ENCODE measurements at regions not wholly inside any gene's neighbourhood (a gene's known extent, or its start where the extent isn't known, plus 50 kb on each side); places are given as distances from the start of the nearest gene placed in this dataset.
"Not testable (repeated sequence)": the region's sequence is repeated elsewhere in the genome, so short reads cannot be mapped to it uniquely, and the experiment has no call there.

DNA sequence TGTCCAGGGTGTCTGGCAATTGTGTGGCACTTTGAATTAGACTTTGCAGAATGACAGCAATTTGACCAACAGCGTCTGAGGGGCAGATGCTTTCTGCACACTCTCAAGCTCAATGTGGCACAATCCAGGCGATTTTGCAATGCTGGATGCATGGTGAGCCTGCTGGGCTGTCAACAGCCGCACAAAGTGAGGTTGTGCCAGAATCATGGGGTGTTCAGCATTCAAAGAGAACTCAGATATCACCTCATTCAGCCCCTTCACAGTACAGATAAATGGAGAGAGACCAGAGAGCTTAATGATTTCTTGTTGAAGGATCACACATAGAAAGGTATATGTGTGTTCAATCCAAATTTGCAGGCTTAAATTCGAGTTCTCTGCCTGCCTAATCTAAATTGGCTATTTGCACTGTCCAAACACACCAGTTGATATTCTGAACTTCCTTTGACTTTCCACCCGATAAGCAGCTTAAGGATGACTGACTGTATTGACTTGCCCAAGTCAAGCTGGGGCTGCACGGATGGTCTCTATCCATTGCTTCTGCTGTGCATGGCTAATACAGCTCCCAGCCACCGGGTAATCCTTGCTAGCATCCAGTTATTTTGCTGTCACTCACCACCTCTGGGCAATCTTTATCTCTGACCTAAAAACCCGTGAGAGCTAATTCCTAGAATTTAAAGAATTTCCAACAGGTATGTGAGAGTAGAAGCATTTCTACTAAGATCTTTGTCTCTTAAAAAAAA lies 157.9 kb upstream of the TAS2R1 start:
- DNase-seq (ENCODE audit: low read depth), result no peak

DNA sequence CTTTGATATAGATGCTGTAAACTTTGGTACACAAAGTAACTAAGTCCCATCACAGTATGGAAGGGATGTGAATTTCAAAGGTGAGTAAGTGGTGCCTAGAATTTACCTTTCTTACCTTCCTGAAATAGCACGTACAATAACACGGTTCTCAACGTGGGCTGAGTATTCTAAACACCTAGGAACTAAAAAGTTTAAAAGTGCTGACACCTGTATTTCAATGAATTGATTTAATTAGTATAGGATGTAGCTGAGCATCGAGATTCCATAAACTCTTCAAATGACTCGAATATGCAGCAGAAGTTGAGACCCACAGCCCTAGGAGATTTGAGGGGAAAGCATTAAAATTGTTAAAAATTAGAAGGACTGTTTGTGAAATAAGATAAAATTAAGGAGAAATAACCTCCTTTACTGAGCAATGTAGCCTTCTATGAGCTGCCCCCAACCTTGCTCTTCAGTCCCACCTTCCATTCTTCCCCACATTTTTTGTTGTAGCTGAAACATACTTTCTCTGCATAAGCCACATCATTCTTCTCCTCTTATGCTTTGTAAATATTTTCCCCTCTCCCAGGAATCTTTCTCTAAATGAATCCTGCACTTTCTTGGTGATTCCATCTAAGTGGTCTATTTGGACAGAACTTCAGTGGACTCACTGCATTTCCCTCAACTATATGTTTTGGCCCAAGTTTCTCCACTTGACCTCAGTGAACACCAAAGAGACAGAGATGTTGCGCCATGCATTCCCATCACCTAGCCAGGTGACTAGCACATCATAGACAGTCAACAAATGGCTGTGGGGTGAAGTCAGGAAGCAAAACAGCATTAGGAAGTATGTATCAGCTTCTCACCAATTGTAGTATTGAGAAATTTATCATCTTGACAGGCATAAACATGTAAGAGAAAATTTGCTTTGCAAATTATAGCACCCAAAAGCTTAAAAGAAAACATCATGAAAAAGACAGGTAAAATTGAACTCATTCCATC lies 156.5 kb upstream of the TAS2R1 start:
- DNase-seq (ENCODE audit: low read depth), result no peak

DNA sequence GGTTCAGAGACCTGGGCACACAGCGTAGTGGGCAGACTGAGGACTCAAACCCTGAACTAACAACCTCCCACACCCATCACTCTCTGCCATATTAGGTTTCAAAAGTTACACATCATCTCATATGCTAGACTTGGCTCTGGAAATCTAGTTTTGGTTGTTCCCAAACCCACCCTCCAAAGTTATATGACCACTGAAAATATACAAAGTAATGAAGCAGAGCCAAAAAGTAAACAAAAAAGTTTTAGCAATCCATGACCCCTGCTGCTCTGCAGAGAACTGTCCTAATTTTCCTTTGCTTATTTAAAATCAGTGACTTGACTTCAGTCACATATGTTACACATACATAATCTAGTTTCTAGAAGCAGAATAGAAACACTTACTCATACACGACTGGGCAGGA lies 155.6 kb upstream of the TAS2R1 start:
- no peak for DNase-seq (ENCODE audit: low read depth)

DNA sequence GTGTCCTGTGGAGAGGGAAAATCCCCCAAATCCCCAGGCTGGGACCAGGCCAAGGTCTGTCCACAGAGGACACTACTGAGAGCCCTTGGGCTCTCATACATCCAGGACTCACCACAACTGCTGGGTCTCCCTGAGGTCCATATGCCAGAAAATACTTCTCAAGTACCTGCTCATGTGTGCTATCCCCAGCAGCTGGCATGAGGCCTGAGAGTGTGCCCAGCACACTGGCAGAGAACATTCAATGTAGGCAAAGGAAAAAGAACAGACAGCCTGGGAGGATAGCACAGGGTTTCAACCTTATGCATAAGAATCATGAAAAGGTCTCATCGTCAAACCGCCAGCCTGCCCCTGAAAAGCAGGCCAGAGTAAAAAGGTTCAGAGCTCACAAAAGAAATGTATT lies 154.1 kb upstream of the TAS2R1 start:
- DNase-seq (ENCODE audit: low read depth), result no peak

DNA sequence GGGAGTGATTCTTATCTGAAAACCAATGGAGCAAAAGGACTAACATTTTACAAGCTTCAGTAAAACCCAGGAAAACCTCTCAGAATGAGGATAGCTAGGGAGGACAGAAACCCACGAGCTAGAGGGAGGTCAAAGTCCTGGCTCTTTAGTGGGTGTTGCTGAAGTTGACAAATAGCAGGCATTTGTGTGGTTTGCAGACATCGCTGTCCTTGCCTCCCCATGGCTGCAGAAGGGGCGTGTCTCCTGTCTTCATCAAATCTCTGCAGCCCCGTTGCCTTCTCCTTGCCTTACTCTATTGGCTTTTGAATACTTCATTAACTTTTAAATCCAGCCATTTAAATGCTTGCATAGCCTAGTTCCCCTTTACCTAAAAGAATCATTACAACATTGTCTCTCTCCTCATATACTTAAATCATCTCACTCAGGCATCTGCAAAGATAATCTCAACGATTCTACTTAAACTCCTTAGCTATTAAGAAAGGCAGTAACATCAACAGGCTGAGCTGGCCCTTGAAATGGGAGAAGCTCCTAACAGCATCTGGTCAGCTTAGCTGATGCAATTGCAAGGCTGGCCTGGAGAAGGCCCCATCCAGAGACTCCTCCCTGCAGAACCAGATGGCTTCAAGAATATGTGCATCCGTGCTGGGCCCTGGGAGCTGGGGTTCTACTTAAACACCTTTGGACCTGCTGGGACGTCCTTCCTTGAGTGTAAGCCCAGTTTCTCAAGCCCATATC lies 152.8 kb upstream of the TAS2R1 start:
- peak; percentile 16 for DNase-seq (ENCODE audit: low read depth)

DNA sequence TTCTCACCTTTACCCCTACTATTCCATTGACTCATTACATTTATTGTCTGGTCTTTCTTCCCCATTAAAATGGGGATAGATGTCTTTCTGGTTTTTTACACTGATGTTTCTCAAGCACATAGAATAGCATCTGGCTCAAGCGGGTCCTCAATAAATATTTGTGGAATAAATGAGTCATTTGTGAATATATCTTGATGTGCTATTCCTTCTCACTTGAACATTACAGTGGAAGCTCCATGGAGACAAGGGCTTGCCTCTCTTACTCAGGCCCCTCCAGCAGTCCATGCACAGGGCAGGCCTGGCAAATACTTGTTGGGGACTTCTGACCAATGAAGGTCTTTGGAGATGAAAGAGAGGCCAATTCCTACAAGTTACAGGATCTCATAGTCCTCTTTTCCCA lies 151.7 kb upstream of the TAS2R1 start:
- DNase-seq (ENCODE audit: low read depth), result peak; percentile 42

DNA sequence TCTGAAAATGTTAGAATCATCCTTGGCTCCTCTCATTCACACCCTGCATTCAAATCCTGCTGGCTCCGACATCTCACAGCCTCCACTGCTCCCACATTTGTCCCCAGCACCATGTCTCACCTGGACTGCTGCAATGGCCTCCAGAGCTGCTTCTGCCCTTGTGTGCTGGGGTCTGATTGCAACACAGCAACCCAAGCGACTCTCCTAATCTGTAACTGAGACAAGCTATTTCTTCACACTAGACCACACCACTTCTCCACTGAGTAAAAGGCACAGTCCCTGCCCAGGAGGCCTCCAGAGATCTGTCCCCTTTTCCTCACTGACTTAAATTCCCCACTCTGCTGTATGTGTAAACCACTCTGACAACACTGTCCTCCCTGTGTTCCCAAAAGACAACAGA lies 151.1 kb upstream of the TAS2R1 start:
- no peak for DNase-seq (ENCODE audit: low read depth)

DNA sequence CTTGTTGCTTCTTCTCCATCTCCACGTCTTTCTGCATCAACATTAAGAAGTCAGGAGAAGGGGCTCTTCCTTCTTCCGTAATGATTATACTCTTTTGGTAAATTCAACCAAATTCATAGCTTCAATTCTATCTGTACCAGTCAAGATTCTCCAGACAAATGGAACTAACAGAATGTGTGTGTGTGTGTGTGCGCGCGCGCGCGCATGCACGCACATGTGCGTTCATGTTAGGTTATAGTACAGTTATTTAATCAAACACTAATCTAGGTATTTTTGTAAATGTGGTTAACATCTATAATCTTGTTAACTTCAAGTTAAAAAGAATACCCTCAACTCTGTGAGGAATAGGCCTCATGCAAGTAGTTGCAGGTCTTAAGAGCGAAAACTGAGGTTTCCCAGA lies 150.3 kb upstream of the TAS2R1 start:
- DNase-seq (ENCODE audit: low read depth), result no peak

DNA sequence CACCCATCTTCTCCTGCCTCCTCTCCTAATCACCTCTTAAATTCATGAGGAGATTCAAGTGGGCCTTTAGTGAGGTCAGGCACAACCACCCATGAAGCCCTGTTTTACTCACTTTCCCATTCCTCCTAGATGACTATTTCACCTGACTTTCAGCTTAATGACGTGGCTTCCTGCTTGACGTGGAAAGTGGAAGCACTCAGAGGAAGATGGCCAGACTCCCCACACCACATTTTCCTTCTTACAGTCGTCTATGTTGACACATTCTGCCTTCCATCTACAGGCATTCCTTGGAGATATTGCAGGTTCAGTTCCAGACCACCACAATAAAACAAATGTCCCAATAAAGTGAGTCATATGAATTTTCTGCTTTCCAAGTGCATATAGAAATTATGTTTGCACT lies 146.4 kb upstream of the TAS2R1 start:
- peak; percentile 94 for DNase-seq (ENCODE audit: low read depth)

DNA sequence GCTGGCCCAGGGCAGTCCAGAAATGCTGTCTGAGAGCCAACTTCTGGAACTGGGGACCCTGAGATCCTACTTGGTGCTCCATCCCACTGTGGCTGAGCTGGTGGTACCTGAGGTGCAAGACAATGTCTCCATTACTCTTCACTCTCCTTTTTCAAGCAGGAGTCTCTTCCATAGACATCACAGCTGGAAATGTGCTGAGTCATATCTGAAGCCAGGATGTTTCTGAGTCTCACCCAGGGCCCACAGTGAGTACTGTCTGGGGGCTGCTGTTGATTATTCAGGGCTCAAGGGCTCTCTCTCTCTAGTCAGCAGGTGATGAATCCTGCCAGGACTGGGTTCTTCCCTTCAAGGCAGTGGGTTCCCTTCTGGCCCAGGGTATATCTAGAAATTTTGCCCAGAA lies 145.2 kb upstream of the TAS2R1 start:
- peak; percentile 74 for DNase-seq (ENCODE audit: low read depth)

DNA sequence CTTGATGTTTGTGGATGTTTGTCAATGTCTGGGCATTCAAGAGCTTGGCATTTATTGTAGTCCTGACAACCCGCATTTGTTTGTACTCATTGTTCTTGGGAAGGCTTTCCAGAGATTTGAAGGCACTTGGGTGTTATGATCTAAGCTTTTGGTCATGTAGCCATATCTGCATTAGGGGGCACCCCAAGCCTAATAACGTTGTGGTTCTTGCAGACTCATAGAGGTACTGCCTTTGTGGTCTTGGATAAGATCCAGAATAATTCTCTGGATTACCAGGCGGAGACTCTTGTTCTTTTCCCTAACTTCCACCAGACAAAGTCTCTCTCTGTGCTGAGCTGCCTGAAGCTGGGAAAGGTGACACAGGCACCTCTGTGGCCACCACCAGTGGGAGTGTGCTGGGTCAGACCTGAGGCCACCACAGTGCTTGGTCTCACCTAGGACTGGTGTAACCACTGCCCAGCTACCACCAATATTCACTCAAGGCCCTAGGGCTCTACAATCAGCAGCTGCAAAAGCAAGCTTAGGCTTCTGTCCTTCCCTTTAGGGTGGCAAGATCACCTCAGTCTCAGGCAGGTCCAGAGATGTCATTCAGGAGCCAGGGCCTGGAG lies 144.4 kb upstream of the TAS2R1 start:
- DNase-seq (ENCODE audit: low read depth), result peak; percentile 89

DNA sequence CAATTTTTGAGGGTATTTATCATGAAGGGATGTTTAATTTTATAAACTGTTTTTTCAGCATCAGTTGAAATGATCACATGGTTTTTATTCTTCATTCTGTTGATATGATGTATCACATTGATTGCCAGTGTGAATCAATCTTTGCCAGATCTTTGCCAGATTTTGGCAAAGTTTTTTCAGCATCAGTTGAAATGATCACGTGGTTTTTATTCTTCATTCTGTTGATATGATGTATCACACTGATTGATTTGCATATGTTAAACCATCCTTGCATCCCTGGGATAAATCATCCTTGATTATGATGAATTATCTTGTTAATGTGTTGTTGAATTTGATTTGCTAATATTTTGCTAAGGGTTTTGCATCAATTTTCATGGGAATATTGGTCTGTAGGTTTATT lies 140.9 kb upstream of the TAS2R1 start:
- DNase-seq (ENCODE audit: low read depth), result no peak

DNA sequence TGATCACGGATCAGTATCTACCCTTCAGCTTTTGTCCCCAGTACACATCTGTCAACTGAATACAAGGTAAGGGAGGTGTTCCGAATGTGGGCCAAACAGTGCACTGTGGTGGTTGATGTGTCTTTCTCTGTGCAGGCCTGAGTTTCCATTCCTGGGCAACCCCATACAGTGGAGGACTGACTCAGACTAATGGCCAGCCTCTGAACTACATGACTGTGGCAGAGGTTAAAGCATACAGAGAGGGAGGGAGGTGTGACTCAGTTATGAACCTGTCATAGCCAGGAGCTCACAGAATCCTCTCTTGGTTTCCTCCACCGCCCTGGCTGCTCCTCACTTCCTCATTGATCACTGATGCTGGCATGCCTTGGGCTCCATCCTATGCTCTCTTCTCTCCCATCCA lies 136.4 kb upstream of the TAS2R1 start:
- peak; percentile 90 for DNase-seq (ENCODE audit: low read depth)

DNA sequence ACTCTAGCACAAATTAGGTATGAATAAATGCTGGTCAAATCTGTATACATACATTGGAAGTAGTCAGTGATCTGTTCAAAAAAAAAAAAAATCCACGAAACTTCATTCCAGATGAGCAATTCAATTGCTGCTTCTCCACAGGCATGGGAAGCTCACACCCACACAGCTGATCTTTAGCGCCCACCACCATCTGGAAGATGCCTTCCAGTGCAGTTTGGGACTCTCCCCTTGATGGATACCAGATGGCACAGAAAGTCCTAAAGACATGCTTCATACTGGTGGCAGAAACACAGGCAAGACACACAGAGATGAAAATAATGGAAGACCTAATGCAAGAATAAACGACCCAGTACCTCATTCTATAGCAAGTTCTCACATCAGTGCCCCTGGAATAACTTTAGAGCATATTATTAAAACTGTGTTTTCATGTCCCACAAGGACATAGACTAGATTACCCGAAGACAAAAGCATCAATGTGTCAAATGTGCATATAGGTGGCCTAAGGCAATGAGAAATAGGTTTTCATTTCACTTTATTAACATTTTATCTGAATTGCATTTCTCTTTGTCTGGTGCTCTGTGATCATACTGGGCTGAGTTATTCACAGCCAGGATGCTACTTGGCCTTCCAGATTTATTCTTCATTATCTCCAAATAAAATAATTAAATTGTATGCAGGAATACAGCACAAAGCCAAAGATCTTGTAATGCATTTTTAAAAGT lies 135.4 kb upstream of the TAS2R1 start:
- DNase-seq (ENCODE audit: low read depth), result peak; percentile 43

DNA sequence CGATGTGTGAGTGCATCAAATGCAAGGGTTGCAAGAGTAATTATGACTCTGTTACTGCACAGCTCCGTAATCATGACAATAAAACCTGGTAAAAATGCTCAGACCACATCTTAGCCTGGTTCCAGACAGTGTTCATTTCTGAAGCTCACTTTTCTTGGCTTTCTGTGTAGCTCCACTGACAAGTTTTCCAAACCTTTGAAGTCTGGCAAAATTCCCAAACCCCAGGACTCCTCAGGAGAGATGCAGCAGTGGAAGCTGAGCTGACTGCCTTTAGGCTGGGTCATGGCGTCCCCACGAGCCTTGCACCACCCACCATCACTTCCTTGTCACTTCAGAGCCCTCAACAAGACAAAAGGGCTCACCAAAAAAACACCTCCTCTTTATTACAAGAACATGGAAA lies 131.6 kb upstream of the TAS2R1 start:
- no peak for DNase-seq (ENCODE audit: low read depth)

DNA sequence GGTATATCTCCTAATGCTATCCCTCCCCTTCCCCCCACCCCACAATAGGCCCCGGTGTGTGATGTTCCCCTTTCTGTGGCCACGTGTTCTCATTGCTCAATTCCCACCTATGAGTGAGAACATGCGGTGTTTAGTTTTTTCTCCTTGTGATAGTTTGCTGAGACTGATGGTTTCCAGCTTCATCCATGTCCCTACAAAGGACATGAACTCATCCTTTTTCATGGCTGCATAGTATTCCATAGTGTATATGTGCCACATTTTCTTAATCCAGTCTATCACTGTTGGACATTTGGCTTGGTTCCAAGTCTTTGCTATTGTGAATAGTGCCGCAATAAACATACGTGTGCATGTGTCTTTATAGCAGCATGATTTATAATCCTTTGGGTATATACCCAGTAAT lies 122.5 kb upstream of the TAS2R1 start:
- not testable (repeated sequence) for DNase-seq (ENCODE audit: low read depth)

DNA sequence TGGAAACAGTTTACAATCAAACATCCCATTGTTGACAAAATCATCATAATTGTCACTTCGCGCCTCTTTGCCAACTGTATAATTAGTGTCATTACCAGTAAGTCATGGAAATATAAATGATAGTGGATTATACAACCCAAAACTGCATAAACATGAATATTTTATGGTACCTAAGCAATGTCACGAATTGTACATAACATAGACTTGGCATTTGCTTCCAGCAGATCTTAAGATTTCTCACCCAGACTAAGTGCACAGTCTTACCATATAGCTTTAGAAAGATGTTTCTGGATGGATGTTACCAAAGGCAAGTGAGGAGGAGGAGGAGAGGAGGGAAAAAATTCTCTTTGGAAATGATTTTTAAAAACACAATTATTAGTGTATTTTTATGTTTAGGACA lies 113.4 kb upstream of the TAS2R1 start:
- no peak for DNase-seq (ENCODE audit: low read depth)

DNA sequence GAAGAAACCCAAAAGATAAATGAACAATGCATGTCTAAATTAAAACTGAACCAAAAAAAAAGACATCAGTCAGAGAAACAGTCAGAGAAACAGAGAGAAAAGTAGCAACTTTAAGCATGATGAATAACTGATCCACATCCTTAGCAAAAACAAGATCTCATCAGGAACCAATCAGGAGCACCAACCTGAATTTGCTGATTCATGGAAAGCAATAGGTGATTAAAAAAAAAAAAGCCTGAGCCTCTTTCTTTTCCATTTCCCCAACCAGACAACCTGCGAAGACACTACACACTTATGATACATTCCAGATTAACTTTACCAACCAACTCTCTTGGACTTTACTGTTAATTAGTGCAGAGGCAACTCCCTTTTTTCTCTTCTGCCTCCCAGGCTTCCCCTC lies 112.7 kb upstream of the TAS2R1 start:
- DNase-seq (ENCODE audit: low read depth), result no peak

DNA sequence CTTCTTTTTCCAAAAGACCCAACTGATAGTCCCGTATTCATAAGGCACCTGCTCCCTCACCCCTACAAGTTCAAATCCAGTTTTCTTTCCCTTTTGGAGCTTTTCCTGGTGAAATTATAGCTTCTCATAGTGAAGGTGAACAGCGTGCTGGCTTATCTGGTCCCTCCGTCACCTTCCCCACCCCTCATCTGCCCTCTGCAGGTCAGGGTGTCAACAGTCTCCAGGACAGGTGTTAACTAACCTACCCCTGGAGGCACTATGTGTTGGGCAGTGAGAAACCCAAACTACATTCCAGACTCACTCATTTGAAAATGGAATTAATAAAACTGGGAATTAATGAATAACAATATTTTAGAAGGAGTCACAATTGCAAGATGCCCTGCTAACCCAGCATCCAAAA lies 109.0 kb upstream of the TAS2R1 start:
- DNase-seq (ENCODE audit: low read depth), result no peak

DNA sequence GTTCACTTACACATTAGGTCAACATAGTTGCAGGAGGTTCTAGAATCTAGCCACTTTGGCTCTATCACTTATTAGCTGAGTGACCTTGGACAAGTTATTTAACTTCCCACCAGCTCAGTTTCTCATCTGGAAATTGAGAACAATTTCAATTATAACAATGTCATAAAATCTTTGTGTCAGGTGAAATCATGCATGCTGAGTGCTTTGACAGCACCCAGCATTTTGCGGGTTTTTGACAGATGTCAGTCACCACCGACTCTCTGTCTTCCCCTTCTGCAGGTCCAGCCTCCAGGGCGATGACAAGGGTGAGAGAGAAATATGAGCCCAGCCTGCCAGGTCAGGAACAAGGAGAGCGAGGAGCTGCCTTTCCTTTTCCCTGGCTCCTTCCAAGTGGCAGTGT lies 107.1 kb upstream of the TAS2R1 start:
- no peak for DNase-seq (ENCODE audit: low read depth)

DNA sequence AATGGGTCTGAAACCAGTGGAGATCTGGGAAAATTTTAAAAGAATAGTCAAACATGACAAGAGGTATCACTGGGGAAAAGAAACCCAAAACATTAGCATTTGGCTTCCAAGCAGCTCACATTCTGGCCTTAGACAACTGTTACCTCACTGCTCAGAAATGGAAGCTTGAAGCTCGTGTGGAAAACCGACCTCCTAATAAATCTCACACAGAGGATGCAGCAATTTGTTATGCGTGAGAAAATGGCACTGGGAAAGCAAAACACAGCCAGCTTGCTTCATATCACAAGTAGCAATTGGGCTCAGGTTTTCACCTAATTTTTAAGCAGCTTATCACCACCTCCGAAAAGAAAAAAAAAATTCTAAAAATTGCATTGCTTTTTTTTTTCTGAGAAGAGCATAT lies 103.3 kb upstream of the TAS2R1 start:
- no peak for DNase-seq (ENCODE audit: low read depth)

DNA sequence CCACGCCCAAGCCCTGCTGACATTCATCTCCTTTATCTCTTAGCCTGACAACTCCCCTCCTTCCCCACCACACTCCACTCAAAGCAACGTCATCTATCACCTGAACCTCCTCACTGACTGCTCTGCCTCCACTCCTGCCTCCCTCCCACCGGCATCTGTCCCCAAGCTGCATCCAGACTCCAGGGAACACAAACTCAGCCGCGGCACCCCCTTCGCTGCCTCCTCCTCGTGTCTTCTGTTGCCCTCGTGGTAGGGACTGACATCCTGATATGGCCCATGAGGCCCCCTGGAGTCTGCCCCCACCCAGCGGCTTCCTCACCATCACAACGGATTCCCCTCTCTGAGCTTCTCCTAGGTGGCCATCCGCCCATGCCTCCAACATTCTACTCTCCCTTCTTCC lies 101.0 kb upstream of the TAS2R1 start:
- no peak for DNase-seq (ENCODE audit: low read depth)

All from ELR (cell line).